Activated gamma-delta T cell (primary cell): ENCODE measurements at regions not wholly inside any gene's neighbourhood (a gene's known extent, or its start where the extent isn't known, plus 50 kb on each side); places are given as distances from the start of the nearest gene placed in this dataset.
"Not testable (repeated sequence)": the region's sequence is repeated elsewhere in the genome, so short reads cannot be mapped to it uniquely, and the experiment has no call there.

Experiments
- DNase-seq: peaks from one replicate; lab custom pipeline; 2025; lab: John Stamatoyannopoulos, UW

DNA sequence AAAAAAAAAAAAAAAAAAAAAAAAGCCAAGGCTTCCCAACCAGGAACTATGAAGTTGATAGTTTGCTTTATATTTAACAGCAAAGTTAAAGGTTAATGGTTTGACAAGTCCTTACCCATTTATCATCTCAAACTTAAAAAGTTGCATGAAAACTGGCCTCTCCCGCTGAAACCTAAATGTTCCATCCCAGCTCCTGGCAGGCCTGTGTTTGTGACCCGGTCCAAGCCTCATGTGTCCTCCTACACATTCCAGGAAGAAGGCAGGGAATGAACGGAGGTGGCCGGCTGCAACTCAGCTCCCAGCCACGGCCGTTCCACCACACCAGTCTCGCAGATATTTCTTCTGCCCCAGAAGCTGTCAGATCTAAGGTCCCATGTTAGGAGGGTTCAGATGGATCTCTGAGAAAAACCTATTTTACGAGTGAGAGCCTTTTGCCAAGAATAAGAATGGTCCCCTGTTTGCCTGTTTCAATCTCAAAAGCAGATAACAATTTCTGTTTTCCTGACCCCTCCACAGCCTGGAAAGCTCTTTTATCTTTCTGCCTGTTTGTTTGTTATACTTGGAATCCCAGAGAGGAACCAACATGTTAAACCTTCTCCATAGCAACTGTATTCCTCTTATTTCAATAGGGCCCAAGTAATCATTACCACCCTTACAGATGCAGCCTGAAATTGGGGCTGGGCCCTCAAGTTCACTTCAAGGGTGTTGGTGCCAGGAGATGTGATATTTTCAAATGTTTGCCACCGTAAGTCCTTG lies 56.5 kb downstream of the KCTD12 start:
- no peak for DNase-seq

DNA sequence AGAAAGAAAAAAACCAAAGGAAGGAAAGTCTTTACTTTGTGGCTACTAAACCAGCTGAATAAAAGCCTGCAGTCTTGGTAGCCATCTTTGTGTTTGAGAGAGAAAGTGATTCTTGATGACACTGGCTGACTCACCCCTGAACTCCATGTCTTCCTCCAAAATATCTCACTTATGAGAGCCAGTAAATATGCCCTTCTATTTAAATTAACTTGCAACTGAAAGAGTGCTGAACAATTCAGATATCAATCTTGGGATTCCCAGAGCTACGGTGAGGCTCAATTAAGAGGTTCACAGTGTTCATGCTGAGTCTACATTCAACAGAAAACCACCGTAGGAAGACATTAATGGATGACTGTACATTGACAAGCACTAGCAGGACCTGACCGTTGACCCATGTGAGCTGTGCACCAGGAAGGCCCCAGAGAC lies 57.9 kb downstream of the KCTD12 start:
- DNase-seq = no peak

DNA sequence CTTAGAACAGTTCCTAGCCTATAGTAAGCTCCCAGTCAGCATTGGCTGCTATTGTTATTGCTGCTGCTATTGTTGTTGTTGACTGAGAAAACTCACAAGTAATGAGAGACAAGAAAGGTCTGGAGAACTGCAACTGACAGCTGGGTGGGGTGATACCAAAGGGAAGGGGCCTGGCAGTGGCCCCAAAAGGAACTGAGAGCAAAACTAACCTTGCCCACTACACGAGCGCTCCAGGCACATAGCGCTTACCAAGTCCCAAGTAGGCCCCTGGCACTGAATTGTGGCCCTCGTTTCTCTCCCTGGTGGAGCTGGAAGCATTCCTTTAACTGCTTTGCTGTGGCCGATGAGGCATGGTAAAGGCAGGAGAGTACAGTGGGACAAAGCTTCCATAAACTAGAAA lies 59.7 kb downstream of the KCTD12 start:
- DNase-seq = no peak

DNA sequence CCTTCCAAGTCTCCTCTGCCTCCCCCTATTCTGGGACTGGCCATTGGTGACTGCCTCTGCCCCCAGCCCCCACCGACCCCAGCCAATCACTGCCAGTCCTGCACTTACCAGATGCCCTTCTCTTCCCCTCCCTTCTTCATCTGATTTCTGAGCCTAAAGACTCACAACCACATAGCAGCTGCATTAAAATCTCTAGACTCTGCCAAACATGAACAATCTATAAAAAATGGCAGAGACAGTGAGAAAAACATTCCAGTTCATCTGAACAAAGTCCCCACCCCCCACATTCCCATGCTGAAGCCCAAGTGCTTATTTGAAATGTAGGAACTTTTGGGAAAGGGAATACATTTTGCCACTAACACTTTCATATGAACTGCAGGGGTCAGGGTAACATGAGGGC lies 60.8 kb downstream of the KCTD12 start:
- DNase-seq = no peak

DNA sequence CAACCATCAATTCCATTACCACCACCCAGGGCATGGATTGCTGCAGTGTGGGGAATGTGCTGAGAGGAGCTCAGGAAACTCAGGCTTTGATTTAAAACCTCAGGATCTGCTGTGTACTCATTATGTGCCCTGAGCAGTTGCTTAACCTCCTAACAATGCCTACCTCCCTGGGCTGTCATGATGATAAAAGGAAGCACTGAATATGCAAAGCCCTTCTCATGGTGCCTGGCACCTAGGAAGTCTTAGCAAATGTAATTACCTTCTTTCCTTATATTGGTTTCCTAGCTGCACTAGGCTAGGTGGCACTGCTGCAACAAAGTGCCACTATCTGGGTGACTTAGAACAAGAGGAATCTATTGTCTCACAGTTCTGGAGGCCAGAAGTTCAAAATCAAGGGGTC lies 62.2 kb downstream of the KCTD12 start:
- DNase-seq = no peak

DNA sequence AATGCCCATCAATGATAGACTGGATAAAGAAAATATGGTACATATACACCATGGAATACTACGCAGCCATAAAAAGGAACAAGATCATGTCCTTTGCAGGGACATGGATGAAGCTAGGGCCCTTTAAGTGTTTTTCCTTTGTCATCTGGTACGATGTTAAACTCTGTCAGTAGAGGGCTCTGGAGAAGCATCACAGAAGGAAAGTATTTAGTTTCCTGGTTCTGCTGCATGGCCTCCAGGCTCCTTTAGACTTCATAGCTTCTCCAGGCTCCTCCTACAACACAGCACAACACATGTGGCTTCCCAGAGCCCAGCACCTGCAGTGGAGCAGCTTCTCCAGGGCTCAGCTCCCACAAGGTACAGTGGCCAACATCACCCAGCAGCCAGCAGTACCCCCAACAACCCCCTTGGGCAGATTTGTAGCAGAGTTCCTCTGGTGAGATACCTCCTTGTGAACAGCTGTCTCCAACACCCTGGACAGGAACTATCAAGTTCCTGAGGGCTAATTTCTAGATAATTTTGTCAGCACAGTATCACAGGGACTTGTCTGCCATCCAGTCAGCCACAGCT lies 63.4 kb downstream of the KCTD12 start:
- DNase-seq = no peak

DNA sequence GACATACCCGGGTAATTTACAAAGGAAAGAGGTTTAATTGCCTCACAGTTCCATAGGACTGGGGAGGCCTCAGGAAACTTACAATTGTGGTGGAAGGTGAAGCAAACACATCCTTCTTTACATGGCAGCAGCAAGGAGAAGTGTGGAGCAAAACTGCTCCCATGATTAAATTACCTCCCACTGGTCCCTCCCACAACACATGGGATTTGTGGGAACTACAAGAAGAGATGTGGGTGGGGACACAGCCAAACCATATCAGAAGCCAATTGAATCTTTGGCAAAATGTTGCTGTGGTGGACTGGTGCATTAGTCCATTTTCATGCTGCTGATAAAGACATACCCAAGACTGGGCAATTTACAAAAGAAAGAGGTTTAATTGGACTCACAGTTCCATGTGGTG lies 65.0 kb downstream of the KCTD12 start:
- DNase-seq = not testable (repeated sequence)

DNA sequence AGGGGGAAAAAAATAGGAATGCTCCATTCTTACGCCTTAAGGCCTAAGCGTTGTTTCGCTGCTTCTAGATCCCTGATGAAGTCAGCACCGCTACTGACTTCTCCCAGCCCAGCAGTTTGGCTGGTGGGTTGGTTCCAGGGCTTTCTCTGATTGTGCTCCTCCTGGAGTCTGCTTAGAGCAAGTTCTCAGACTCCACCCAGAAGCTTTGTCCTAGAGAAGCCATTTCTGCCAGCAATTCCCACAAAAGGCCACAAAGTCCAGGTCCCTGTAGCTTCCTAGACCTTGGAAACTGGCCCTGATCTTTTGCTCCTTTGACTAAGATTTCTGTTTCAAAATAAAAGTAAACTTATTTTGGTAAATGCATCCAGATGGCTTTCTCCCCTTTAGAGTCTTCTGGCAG lies 65.4 kb downstream of the KCTD12 start:
- no peak for DNase-seq

DNA sequence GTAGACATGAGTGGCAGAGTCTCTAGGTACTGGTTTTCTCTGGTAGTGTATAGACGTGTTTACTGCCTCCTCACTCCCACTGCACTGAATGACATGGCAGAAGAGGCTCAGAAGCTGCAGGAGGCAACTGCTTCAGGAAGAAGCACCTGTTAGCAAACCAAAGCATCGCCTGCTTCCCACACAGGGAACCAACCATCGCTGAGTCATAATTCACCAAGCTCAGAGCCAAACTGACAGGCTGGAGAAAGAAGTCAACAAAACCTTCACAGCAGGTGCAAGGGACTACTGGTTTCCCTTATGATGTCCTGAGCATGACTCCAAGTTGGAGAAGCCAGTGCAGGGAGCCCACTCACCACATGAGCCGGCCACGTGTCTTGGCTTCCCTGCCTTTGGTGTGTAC lies 69.8 kb downstream of the KCTD12 start:
- DNase-seq = no peak

DNA sequence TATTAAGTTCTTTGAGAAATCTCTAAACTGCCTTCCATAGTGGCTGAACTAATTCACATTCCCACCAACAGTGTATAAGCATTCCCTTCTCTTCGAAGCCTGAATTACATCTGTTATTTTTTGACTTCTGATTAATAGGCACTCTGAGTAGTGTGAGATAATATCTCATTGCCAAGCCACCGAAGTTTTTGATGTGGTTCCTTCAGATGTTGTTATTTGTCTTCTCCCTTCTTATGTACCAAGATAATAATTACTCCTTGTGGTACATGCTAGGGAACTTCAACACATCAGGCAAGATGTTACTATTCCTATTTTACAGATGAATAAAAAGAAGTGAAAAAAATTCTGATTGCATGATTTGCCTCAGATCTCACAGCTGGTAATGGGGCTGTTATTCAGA lies 70.9 kb downstream of the KCTD12 start:
- DNase-seq = no peak

DNA sequence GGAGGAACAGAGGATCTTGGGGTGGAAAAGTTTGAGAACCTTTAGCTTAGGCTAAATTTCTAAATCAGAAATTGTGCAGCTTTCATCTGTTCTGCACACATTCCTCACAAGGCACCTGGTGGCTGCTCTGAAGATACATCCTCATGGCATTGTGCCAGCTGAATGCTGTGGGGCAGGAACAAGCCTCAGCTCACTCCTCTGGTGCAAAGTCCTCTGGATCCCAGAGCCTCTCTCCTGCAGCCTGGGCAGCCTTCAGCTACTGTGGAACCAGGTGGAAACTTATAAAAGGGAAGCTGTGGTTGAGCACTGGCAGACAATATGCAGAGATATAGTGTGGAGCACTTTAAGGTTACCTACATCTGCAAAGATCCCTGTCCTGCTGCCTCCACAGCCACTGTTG lies 72.3 kb downstream of the KCTD12 start:
- DNase-seq = no peak

DNA sequence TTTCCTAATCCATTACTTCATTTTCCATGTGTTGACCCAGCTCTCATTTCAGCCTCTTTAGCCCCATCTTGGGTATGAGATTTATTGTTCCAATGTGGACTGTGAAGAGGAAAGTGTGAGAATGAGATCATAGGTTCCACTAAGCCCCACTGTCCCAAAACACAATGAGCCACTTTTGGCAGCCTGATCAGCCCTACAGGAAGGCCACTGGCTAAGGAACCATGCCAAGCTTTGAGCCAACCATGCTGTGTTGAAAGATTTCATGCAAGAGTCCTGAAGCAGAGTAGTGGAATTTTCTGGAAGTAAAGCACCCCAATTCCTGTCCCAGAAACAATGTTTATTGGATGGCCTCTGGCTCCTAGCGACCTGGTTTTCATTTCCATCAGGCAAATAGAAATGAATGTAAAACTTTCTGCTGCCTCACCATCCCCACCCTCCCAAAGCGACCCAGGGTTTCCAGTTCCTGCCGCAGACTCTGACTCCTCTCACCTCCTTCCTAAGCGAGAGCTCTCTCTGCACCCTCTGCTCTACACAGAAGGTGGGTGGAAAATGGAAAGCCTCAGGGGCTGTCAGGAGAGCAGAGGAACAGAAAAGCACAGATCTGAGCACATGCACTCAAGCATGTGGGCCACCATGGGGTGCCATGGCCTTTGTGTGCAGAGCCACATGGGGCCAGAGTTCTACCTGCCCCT lies 73.1 kb downstream of the KCTD12 start:
- no peak for DNase-seq

DNA sequence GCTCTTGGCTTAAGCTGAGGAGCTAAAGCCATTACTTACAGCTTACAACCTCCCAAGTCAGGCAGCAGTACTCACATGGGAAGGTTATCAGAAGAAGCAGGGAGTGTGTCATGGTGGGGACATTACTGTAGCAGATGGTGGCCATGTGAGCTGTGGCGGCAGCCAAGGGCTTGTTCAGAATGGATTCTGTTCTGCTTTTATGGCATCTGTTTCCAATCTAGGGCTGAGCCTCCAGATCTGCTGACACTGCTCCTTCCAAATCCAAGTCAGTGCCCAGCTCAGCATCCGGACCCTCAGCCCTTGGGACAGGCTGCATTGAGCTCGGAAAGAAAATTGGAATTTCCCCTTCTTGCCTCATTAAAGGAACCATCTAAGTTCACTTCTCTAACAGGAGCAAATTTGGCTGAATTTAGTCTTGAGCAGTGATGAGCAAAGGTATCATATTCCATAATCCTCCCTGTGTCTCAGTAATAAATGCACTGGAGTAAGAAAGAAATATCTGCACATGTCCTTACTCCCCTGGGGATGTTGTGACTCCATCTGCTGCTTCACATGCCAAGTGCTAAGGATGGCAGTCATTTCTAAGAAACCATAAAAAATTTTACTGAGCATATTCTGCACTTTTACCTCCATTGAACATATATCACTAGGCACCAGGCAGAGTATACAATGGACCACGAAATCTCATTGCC lies 73.9 kb downstream of the KCTD12 start:
- no peak for DNase-seq

DNA sequence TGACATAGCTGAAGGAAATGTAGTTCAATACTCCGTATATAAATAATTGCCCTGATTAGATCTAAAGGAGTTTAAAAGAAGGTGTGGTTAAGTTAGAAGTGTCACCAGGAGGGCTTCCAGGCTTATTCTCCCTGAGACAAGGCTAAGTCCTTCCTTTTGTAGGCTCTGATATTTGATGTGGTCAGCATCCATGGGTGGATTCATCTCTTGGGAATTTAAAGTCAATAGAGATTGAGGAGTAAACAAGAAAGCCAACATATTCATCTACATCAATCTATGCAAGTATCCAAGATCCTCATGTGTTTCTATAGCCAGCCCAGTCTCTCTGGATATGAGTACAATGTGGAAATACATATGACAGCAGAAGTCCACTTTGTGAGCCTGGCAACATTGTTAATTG lies 76.8 kb downstream of the KCTD12 start:
- no peak for DNase-seq

DNA sequence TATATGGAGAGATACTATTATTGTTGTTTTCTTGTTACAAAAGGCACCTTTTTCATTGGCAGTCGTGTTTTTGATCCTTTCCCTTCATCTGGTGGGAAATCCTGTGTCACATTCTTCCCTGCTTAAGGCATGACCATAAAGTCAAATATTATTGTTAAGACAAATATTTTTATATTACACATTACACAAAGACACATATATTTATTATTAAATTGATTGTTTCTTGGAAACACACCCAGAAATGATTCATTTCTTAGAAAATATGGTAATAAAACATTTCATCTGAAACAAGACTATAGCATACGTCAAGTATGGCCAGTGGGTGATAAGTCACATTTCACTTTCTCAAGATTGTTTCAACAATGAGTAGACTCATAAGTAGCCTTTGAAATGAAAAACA lies 77.3 kb downstream of the KCTD12 start:
- no peak for DNase-seq

DNA sequence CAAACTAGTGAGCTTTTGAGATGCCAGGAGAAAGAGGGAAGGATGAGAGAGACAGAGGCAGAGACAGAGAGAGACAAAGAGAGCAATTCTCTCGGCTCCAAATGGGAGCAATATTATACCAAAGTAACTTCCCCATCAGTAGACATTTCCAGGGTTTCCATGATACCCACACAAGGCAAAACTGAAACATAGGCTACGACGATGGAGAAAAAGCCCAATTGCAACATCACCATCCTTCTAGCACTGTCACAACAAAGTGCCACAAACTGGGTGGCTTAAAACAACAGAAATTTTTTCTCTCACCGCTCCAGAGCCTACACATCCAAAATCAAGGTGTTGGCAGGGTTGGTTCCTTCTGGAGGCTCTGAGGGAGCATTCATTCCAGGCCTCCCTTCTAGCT lies 81.4 kb downstream of the KCTD12 start:
- no peak for DNase-seq

DNA sequence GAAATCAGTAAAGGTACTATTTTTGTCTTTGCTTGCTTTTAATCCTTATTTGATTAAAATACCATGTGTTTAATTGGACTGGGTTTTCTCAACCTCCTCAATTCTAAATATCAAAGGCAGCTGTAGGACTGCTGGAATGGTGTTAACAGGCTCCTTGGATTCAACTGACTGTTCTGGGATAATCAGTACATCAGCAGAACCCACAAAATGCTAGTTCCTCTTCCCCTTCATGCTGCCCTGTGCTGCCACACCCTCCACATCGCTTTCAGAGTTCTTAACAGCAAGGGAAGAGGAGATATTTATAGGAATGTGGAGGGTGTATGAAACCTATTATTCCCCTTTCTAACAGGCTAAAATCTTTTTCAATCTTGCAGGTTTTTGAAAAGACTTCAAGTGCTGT lies 82.4 kb downstream of the KCTD12 start:
- DNase-seq = no peak

DNA sequence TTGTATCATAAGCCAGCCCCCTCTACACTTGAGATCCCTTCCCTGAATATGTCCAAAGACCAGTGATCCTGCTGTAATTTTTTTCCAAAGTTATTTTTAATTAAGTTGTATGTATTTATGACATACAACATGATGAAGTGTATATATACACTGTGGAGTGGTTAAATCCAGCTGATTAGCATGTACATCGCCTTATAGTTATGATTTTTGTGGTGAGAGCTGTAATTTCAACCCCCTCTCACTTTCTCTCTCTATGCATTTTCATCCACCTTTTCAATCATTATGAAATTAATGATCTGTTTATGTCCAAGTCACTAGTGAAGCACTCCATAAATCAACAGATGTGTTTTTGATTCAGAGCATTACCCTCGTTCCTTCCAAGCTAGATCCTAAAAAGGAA lies 85.3 kb downstream of the KCTD12 start:
- DNase-seq = no peak

DNA sequence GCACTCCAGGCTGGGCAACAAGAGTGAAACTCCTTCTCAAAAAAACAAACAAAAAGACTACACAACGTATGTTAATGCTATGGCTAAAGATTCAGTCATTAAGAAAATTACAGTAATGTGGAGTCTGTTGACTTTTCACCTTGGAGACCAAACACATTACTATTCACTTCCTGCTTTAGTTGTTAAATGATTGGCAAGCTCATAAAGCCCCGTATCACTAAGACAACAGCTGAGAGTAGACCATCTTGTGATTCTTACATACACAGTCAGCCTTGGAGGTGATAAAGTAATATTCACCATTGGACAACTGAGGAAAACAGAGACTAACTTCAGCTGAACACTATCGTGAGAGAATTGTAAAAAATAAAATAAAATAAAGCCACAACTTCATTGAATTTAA lies 86.5 kb downstream of the KCTD12 start:
- DNase-seq = no peak

DNA sequence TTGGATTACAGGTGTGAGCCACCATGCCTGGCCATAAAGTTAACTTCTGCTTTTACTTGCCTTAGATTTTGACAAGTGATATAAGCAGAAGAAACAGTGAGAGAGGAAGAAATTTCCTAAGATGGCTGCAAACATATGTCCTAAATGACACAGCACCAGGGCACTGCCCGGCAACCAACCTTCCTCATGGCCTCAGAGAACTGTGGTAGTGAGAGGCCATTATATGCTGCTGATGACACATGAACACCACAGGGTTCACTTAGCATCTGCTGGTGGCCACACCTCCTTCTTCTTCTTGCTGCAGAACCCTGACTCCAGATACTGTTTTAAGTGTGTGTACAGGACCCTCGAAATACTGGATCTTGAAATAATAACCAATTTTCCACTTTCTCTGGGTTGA lies 88.2 kb downstream of the KCTD12 start:
- no peak for DNase-seq

DNA sequence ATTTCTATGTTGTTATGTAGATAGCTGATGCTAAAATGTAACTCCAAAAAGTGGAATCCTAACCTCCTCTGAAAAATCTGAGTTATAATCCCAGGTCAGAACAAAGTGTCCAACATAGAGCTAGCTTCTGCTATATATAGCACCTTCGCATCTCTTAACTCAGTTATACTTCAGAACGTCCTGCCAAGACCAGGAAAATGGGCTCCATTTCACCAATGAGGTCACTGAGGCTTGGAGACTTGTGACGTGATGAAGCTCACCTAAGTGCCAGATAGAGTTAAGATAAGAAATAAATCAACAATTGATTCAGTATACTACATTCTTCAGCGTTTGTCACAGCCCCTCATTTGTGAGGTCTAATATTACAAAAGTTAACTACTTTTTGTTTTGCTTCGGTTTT lies 88.8 kb downstream of the KCTD12 start:
- DNase-seq = no peak

DNA sequence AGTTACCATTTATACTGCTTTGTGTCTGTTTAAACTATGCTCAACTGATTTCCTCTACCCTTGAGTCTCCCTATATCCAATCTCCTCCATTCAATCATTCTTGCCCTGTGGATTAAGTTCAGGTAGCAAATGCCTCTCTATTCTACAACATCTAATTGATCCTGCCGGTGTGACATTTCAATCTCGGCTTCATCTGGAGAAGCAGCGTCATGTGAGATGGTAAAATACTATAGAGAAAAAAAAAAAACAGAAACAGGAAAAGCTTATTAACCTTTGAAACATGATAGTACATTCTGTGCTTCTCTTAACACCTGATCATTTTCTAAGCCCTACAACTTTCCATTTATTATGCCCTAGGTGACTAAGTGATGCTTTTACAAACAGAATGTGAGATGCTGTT lies 89.4 kb downstream of the KCTD12 start:
- no peak for DNase-seq
